ENCODE measurements at regions not wholly inside any gene's neighbourhood (a gene's known extent, or its start where the extent isn't known, plus 50 kb on each side); places are given as distances from the start of the nearest gene placed in this dataset.

- DNase-seq (ENCODE audit: low spot score in 2 of 2): no peak
- no peak overlapping the region for H3K4me3 ChIP-seq (ENCODE audit: low read depth, poor library complexity, severe bottlenecking)
- 61 to 65% methylated on average over 18 of the region's 18 CpGs for WGBS, 2 donors
- TF ChIP-seq CTCF (IDR thresholded peaks at IDR 0.05) (no peak), POLR2A (IDR thresholded peaks at IDR 0.05) (no peak)
- intact Hi-C loops (cut with DNase I; ENCODE audit: low total_unique reads): no loop called here
Observed at GRCh38 chr17:79219208-79219935, 144.7 kb downstream of the ENGASE start.

DNA sequence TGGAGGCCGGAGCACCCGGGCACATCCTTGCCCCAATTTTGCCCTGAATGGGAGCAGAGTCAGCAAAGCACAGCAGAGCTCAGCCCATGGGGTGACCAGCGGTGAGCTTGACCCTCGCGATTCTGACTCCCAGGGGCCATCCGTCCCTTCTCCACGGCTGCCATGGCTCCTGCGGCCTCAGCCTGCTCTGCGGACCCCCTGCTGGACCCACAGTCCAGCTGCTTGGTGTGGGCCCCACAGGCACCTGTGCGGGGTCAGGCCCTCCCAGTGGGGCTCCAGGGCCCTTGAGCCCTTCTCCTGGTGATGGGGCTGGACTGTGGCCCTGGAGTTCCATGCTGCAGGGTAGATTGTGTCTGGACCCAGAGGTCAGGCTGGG is 144.2 kb downstream of the ENGASE start:
- no peak for DNase-seq (ENCODE audit: low spot score in 2 of 2)
- 91% methylated on average over 8 to 9 of the region's 10 CpGs for WGBS, 2 donors
- intact Hi-C loops (cut with DNase I; ENCODE audit: low total_unique reads): no loop called here

DNA sequence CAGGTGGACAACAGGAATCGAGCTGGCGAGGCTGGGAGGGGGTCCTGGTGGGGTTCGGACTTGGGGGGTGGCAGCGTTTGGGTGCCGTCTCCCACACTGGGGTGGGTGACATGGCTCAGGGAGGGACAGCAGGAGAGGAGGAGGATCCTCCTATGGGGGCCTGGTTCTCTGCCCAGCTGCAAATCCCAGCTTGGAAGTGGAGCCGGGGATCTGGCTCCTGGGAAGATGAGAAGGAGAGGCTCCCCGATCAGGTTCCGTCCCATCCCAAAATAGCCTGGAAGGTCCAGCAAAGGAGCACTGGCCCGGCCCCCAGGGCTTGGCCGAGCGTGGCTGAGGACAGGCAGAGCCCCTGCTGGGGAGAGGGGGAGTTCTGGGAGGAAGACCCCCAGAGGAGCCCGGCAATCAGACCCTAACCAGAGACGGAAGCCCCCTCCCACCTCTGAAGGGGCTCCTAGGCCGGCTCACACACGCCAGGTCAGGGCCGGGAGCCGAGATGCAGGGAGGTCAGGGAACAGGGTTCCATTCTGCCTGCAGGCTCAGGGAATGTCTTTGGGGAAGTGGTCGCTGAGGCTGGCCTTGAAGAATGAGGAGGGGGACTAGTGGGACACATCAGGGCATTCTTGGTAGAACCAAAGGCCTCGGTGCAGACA is 143.7 kb downstream of the ENGASE start:
- intact Hi-C loops (cut with DNase I; ENCODE audit: low total_unique reads): no loop called here
- no peak for DNase-seq (ENCODE audit: low spot score in 2 of 2)
- H3K4me3 ChIP-seq (ENCODE audit: low read depth, poor library complexity, severe bottlenecking): no peak overlapping the region
- TF ChIP-seq POLR2A (IDR thresholded peaks at IDR 0.05) (no peak), CTCF (IDR thresholded peaks at IDR 0.05) (no peak)
- WGBS, 2 donors: 67 to 78% methylated on average over 19 of the region's 19 CpGs

More for the DNA sequence above, 144.2 kb downstream of the ENGASE start:
- TF ChIP-seq POLR2A (IDR thresholded peaks at IDR 0.05) (no peak), CTCF (IDR thresholded peaks at IDR 0.05) (no peak)
- no peak overlapping the region for H3K4me3 ChIP-seq (ENCODE audit: low read depth, poor library complexity, severe bottlenecking)

- DNase-seq (ENCODE audit: low spot score in 2 of 2): no peak
Observed at GRCh38 chr17:79217473-79218135, 143.0 kb downstream of the ENGASE start.

DNA sequence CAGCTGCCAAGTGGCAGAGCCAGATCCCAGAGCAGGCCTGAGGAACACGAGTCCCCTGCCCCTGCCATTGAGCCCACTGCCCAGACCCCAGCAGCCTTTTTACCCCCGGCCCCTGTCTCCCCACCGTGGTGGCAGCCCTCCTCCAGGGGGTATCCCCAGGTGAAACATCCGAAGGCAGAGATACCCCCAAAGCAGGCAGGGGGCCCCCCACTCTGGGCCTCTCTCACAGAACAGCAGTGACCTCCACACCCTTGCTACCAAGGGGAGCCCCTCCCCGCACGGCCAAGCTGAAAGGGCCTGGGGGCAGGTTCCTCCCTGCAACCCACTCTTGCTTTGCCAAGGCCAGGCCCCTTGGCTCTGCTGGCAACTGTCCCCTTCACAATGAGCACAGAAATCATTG is 142.2 kb downstream of the ENGASE start:
- no peak overlapping the region for H3K4me3 ChIP-seq (ENCODE audit: low read depth, poor library complexity, severe bottlenecking)
- WGBS, 2 donors: 60 to 68% methylated on average over 6 of the region's 6 CpGs
- DNase-seq (ENCODE audit: low spot score in 2 of 2): no peak
- intact Hi-C loops (cut with DNase I; ENCODE audit: low total_unique reads): no loop called here
- TF ChIP-seq POLR2A (IDR thresholded peaks at IDR 0.05) (no peak), CTCF (IDR thresholded peaks at IDR 0.05) (no peak)

More at GRCh38 chr17:79217473-79218135, 143.0 kb downstream of the ENGASE start:
- TF ChIP-seq POLR2A (IDR thresholded peaks at IDR 0.05) (no peak), CTCF (IDR thresholded peaks at IDR 0.05) (no peak)
- WGBS, 2 donors: 36 to 46% methylated on average over 12 of the region's 12 CpGs
- H3K4me3 ChIP-seq (ENCODE audit: low read depth, poor library complexity, severe bottlenecking): no peak overlapping the region
- intact Hi-C loops (cut with DNase I; ENCODE audit: low total_unique reads): no loop called here
